K562 (cell line): ENCODE measurements at regions not wholly inside any gene's neighbourhood (a gene's known extent, or its start where the extent isn't known, plus 50 kb on each side); places are given as distances from the start of the nearest gene placed in this dataset.

Experiments
- ATAC-seq: fragments of 200-7000 bp; cut with Tn5 transposase; 3 replicates; pipeline ENCODE4 v1.9.1; 2020; ENCODE audit warnings: moderate library complexity
- BruUV-seq: library from RNA; stranded (reverse); fragments of 400-500 nt; replicated peaks from 2 replicates; lab custom pipeline; 2021; lab: Mats Ljungman, UMichigan
- CTCF ChIA-PET: fragments of 300-600 bp; formaldehyde crosslinking; extraction: SDS; loops from one replicate; lab custom pipeline; 2021; ENCODE audit warnings: low intra/inter-chr PET ratio; lab: Yijun Ruan, JAX
- POLR2A ChIA-PET: fragments of 300-600, 350-650 bp; sonication (Branson Sonifier 250); formaldehyde crosslinking; extraction: SDS; loops from one replicate; lab custom pipeline; 2021; ENCODE audit warnings: antibody characterized with exemption, inconsistent platforms; lab: Yijun Ruan, JAX
- DNase-seq, 4 experiments: peaks; one replicate each; pipeline versions ENCODE4 v3.0.0 to v3.0.0-alpha.2; 2011 to 2018; ENCODE audit warnings: low spot score in 3 of 4, mixed read lengths in 3 of 4; ENCODE audit errors: extremely low read depth in 1 of 4
- FAIRE-seq: peaks from 2 replicates; lab custom pipeline; 2011; peaks lifted over from hg19 to GRCh38; lab: Jason Lieb, UNC
- H2AFZ ChIP-seq: 2 replicates; pipeline ENCODE4 v1.6.0; 2011; ENCODE audit warnings: low read depth, low read length, control low read depth, inconsistent platforms
- H3K27ac ChIP-seq: fragments of 200-600 bp; 3 replicates; pipeline ENCODE4 v1.8.0; 2011; ENCODE audit warnings: low read depth, mild to moderate bottlenecking, control low read depth, inconsistent platforms, low read length, moderate library complexity, mixed read lengths; ENCODE audit errors: extremely low read depth
- H3K27me3 ChIP-seq, 2 experiments: fragments of 300-600 bp in 1 of 2; 2 replicates in 1 of 2; 3 replicates in 1 of 2; pipeline versions ENCODE4 v1.6.0 to v1.8.0; 2011; ENCODE audit warnings: inconsistent platforms in 2 of 2, low read length in 2 of 2, mild to moderate bottlenecking in 1 of 2, mixed read lengths in 1 of 2, moderate library complexity in 1 of 2; ENCODE audit not compliant: control insufficient read depth in 2 of 2, insufficient read depth in 2 of 2
- H3K36me3 ChIP-seq: fragments of 300-600 bp; 3 replicates; pipeline ENCODE4 v1.8.0; 2011; ENCODE audit warnings: mild to moderate bottlenecking, low read length, inconsistent platforms; ENCODE audit not compliant: control insufficient read depth, insufficient read depth
- H3K4me1 ChIP-seq, 2 experiments: fragments of 200-600 bp in 1 of 2; replicated peaks in 1 of 2; 2 replicates in 1 of 2; 3 replicates in 1 of 2; pipeline versions ENCODE4 v1.5.1 to v1.8.0; 2011; ENCODE audit warnings: inconsistent platforms in 2 of 2, low read length in 2 of 2, mild to moderate bottlenecking in 1 of 2, mixed read lengths in 1 of 2, moderate library complexity in 1 of 2; ENCODE audit not compliant: control insufficient read depth in 2 of 2, insufficient read depth in 2 of 2
- H3K4me2 ChIP-seq: 2 replicates; pipeline ENCODE4 v1.6.1; 2011; ENCODE audit warnings: low read length, control low read depth, inconsistent platforms, mixed read lengths; ENCODE audit not compliant: insufficient read depth
- H3K4me3 ChIP-seq: fragments of 200-600 bp; sonication (generic), shearing (Covaris generic); 2 replicates; pipeline ENCODE4 v1.5.1; 2016; ENCODE audit warnings: control low read depth, inconsistent platforms
- H3K79me2 ChIP-seq: fragments of 200-600 bp; 3 replicates; pipeline ENCODE4 v1.8.0; 2011; ENCODE audit warnings: low read length, inconsistent platforms; ENCODE audit not compliant: control insufficient read depth, insufficient read depth
- H3K9ac ChIP-seq, 2 experiments: 2 replicates each; pipeline versions ENCODE4 v1.6.0 to v1.6.1; 2011; ENCODE audit warnings: low read depth in 2 of 2, low read length in 2 of 2, control low read depth in 1 of 2, inconsistent platforms in 1 of 2, mild to moderate bottlenecking in 1 of 2, mixed read lengths in 1 of 2; ENCODE audit not compliant: insufficient read depth in 1 of 2
- H3K9me1 ChIP-seq: one replicate; pipeline ENCODE4 v1.6.0; 2011; ENCODE audit warnings: inconsistent platforms, mild to moderate bottlenecking, low read length, moderate library complexity; ENCODE audit not compliant: control insufficient read depth, insufficient read depth
- H3K9me3 ChIP-seq: replicated peaks from 2 replicates; pipeline ENCODE4 v1.5.1; 2011; ENCODE audit warnings: low read depth, low read length, inconsistent platforms; ENCODE audit not compliant: control insufficient read depth, insufficient read depth
- H4K20me1 ChIP-seq: replicated peaks from 2 replicates; pipeline ENCODE4 v1.6.1; 2011; ENCODE audit warnings: low read length, inconsistent platforms, mixed read lengths; ENCODE audit not compliant: control insufficient read depth, insufficient read depth
- BRCA1 ChIP-seq, 2 experiments: fragments of 450-650 bp in 1 of 2; sonication (generic) in 1 of 2; formaldehyde crosslinking in 1 of 2; IDR thresholded peaks; 2 replicates each; pipeline versions ENCODE4 v1.5.0 to v1.6.1; 2017 to 2020; ENCODE audit warnings: mild to moderate bottlenecking in 1 of 2, missing genetic modification reagents in 1 of 2
- DACH1 ChIP-seq: fragments of 450-650 bp; IDR thresholded peaks from 2 replicates; pipeline ENCODE4 v1.6.1; 2018; ENCODE audit not compliant: partially characterized antibody
- GATAD2A ChIP-seq: fragments of 450-650 bp; IDR thresholded peaks from 2 replicates; pipeline ENCODE4 v1.6.1; 2017
- KHSRP ChIP-seq: fragments of 450-650 bp; IDR thresholded peaks from 2 replicates; pipeline ENCODE4 v1.6.1; 2017
- MYBL2 ChIP-seq, 2 experiments: fragments of 450-650 bp in 1 of 2; sonication (generic) in 1 of 2; formaldehyde crosslinking in 1 of 2; IDR thresholded peaks; 2 replicates each; pipeline versions ENCODE4 v1.6.1 to v1.8.1; 2017 to 2022; ENCODE audit warnings: borderline replicate concordance in 1 of 2, inconsistent platforms in 1 of 2, low read depth in 1 of 2, mild to moderate bottlenecking in 1 of 2, missing genetic modification reagents in 1 of 2, moderate library complexity in 1 of 2
- OTX1 ChIP-seq: fragments of 450-650 bp; formaldehyde crosslinking; IDR thresholded peaks from 2 replicates; pipeline ENCODE4 v1.4.0; 2022; ENCODE audit warnings: mild to moderate bottlenecking
- RFX5 ChIP-seq: IDR thresholded peaks from 2 replicates; pipeline ENCODE4 v1.6.1; 2011; ENCODE audit warnings: low read depth, mild to moderate bottlenecking, improper control_type of control experiment, low read length
- SAP30 ChIP-seq: fragments of 200-600 bp; sonication (generic); IDR thresholded peaks from 2 replicates; pipeline ENCODE4 v1.6.1; 2012; ENCODE audit warnings: borderline replicate concordance, low read depth, mild to moderate bottlenecking, moderate library complexity, low read length, control low read depth, inconsistent platforms; ENCODE audit not compliant: insufficient read depth, poor library complexity, severe bottlenecking
- SPI1 ChIP-seq: IDR thresholded peaks from 2 replicates; pipeline ENCODE4 v1.6.1; 2011; ENCODE audit warnings: low read depth, low read length, control low read depth, borderline replicate concordance
- XRCC3 ChIP-seq: fragments of 450-650 bp; IDR thresholded peaks from 2 replicates; pipeline ENCODE4 v1.6.1; 2017; ENCODE audit warnings: mild to moderate bottlenecking, moderate library complexity
- ZNF263 ChIP-seq: sonication (generic); formaldehyde crosslinking; IDR thresholded peaks from 2 replicates; pipeline ENCODE4 v1.8.0; 2022; ENCODE audit warnings: mild to moderate bottlenecking, missing genetic modification reagents, borderline replicate concordance
- ZNF311 ChIP-seq: fragments of 250-450 bp; sonication (Bioruptor Pico); IDR thresholded peaks from 2 replicates; pipeline ENCODE4 v1.4.0; 2020; ENCODE audit warnings: mild to moderate bottlenecking, moderate library complexity
- ZNF431 ChIP-seq: sonication (generic); formaldehyde crosslinking; IDR thresholded peaks from 2 replicates; pipeline ENCODE4 v1.8.0; 2022; ENCODE audit warnings: mild to moderate bottlenecking, missing genetic modification reagents
- WGBS: fragments of 100-300 bp; shearing (Covaris generic); methylation state at CpG from one replicate; pipeline ENCODE4 v1.1.6; 2016; ENCODE audit warnings: low coverage, mixed read lengths; ENCODE audit not compliant: insufficient coverage; ENCODE audit errors: missing lambda C conversion rate; 5-methylcytosine and 5-hydroxymethylcytosine counted together
- in situ Hi-C: fragments of 300-500 bp; cut with MboI; formaldehyde crosslinking; loops from 4 replicates; pipeline ENCODE4 v1.15.0; 2018; ENCODE audit warnings: inconsistent platforms, mixed read lengths
- intact Hi-C: fragments of 100-400 bp; cut with micrococcal nuclease; formaldehyde crosslinking; loops from 2 replicates; pipeline ENCODE4 v1.14.2; 2022
- TF ChIP-seq, protein P1 (sequence below): sonication (generic); formaldehyde crosslinking; IDR thresholded peaks from 2 replicates; pipeline ENCODE4 v1.8.0; 2022; ENCODE audit warnings: mild to moderate bottlenecking, missing genetic modification reagents
- TF ChIP-seq, protein P2 (sequence below): fragments of 450-650 bp; IDR thresholded peaks from 2 replicates; pipeline ENCODE4 v1.6.1; 2016; ENCODE audit warnings: missing biosample characterization, missing genetic modification characterization
- TF ChIP-seq, protein P3 (sequence below), 2 experiments: IDR thresholded peaks; 2 replicates each; pipeline ENCODE4 v1.6.1; 2012; ENCODE audit warnings: improper control_type of control experiment in 2 of 2, low read depth in 2 of 2, low read length in 2 of 2, borderline replicate concordance in 1 of 2
- TF ChIP-seq, protein P4 (sequence below): fragments of 250-450 bp; sonication (Bioruptor Pico); IDR thresholded peaks from 2 replicates; pipeline ENCODE4 v1.8.0; 2021; ENCODE audit warnings: moderate library complexity, mild to moderate bottlenecking, inconsistent platforms

DNA sequence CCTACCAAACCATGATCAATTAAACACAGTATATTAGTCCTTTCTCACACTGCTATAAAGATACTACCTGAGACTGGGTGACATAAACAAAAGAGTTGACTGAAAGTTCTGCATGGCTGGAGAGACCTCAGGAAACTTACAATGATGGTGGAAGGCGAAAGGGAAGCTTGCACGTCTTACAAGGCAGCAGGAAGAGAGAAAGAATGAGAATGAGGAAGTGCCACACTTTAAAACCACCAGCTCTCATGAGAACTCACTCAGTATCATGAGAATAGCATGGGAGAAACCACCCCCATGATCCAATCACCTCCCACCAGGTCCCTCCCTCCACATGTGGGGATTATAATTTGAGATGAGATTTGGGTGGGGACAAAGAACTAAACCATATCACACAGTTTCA is 324.9 kb upstream of the ZNF507 start:
- no peak for ATAC-seq
- H3K79me2 ChIP-seq: no peaks in the 10 kb centered on the region
- intact Hi-C loops: no loop called here
- no peak overlapping the region for H3K4me2 ChIP-seq
- no peaks in the 10 kb centered on the region for H3K4me1 ChIP-seq
- no peaks in the 10 kb centered on the region for H3K9me3 ChIP-seq
- H3K9ac ChIP-seq: no peak overlapping the region
- ChIA-PET CTCF (no interaction called here), POLR2A (no interaction called here)
- no TSS peak for BruUV-seq
- no peaks in the 10 kb centered on the region for H3K9me1 ChIP-seq
- TF ChIP-seq KHSRP (no peak), ZNF431 (CRISPR knock-in tag) (peak; percentile 59; the same call in 1 of the 2 replicates), GATAD2A (no peak), ZNF311 (CRISPR knock-in tag) (no peak), ZNF263 (CRISPR knock-in tag) (no peak), XRCC3 (no peak), RFX5 (no peak), BRCA1 (IDR thresholded peaks at IDR 0.05) (no peak), BRCA1 (CRISPR knock-in tag; IDR thresholded peaks at IDR 0.05) (no peak), DACH1 (no peak), MYBL2 (IDR thresholded peaks at IDR 0.05; ENCODE audit: low read depth) (no peak), MYBL2 (CRISPR knock-in tag; IDR thresholded peaks at IDR 0.05; ENCODE audit: borderline replicate concordance) (no peak), SAP30 (no peak), OTX1 (no peak), SPI1 (peak; percentile 63; the same call in 1 of the 2 replicates)
- TF ChIP-seq, protein P1, sequence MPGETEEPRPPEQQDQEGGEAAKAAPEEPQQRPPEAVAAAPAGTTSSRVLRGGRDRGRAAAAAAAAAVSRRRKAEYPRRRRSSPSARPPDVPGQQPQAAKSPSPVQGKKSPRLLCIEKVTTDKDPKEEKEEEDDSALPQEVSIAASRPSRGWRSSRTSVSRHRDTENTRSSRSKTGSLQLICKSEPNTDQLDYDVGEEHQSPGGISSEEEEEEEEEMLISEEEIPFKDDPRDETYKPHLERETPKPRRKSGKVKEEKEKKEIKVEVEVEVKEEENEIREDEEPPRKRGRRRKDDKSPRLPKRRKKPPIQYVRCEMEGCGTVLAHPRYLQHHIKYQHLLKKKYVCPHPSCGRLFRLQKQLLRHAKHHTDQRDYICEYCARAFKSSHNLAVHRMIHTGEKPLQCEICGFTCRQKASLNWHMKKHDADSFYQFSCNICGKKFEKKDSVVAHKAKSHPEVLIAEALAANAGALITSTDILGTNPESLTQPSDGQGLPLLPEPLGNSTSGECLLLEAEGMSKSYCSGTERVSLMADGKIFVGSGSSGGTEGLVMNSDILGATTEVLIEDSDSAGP: no peak
- TF ChIP-seq, protein P2, sequence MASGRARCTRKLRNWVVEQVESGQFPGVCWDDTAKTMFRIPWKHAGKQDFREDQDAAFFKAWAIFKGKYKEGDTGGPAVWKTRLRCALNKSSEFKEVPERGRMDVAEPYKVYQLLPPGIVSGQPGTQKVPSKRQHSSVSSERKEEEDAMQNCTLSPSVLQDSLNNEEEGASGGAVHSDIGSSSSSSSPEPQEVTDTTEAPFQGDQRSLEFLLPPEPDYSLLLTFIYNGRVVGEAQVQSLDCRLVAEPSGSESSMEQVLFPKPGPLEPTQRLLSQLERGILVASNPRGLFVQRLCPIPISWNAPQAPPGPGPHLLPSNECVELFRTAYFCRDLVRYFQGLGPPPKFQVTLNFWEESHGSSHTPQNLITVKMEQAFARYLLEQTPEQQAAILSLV (tag): no peak
- TF ChIP-seq, protein P3, sequence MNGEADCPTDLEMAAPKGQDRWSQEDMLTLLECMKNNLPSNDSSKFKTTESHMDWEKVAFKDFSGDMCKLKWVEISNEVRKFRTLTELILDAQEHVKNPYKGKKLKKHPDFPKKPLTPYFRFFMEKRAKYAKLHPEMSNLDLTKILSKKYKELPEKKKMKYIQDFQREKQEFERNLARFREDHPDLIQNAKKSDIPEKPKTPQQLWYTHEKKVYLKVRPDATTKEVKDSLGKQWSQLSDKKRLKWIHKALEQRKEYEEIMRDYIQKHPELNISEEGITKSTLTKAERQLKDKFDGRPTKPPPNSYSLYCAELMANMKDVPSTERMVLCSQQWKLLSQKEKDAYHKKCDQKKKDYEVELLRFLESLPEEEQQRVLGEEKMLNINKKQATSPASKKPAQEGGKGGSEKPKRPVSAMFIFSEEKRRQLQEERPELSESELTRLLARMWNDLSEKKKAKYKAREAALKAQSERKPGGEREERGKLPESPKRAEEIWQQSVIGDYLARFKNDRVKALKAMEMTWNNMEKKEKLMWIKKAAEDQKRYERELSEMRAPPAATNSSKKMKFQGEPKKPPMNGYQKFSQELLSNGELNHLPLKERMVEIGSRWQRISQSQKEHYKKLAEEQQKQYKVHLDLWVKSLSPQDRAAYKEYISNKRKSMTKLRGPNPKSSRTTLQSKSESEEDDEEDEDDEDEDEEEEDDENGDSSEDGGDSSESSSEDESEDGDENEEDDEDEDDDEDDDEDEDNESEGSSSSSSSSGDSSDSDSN (IDR thresholded peaks at IDR 0.05; ENCODE audit: borderline replicate concordance in 1 of 2, low read depth in 2 of 2, low read length in 2 of 2): no peak
- TF ChIP-seq, protein P4, sequence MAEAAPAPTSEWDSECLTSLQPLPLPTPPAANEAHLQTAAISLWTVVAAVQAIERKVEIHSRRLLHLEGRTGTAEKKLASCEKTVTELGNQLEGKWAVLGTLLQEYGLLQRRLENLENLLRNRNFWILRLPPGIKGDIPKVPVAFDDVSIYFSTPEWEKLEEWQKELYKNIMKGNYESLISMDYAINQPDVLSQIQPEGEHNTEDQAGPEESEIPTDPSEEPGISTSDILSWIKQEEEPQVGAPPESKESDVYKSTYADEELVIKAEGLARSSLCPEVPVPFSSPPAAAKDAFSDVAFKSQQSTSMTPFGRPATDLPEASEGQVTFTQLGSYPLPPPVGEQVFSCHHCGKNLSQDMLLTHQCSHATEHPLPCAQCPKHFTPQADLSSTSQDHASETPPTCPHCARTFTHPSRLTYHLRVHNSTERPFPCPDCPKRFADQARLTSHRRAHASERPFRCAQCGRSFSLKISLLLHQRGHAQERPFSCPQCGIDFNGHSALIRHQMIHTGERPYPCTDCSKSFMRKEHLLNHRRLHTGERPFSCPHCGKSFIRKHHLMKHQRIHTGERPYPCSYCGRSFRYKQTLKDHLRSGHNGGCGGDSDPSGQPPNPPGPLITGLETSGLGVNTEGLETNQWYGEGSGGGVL (CRISPR knock-in tag): no peak
- H2AFZ ChIP-seq: no peak overlapping the region
- no peaks in the 10 kb centered on the region for H4K20me1 ChIP-seq
- H3K27me3 ChIP-seq: peaks cover 0 to 7% of the 10 kb centered on the region in 2 experiments; a peak in 1 of 5 replicates
- no peak overlapping the region for H3K27ac ChIP-seq
- DNase-seq: no peak
- H3K36me3 ChIP-seq: no peaks in the 10 kb centered on the region
- no peak overlapping the region for H3K4me3 ChIP-seq
- WGBS: 0% methylated on average over 2 of the region's 2 CpGs
- no peak for FAIRE-seq
- in situ Hi-C loops: no loop called here
